H1 (cell line): ENCODE measurements at regions not wholly inside any gene's neighbourhood (a gene's known extent, or its start where the extent isn't known, plus 50 kb on each side); places are given as distances from the start of the nearest gene placed in this dataset.

Experiments
- CHD1 ChIP-seq: IDR thresholded peaks from 2 replicates; pipeline ENCODE4 v1.6.1; 2012; ENCODE audit warnings: low read depth, low read length, improper control_type of control experiment
- CREB1 ChIP-seq: IDR thresholded peaks from 2 replicates; pipeline ENCODE4 v1.6.1; 2012; ENCODE audit warnings: inconsistent platforms
- CTCF ChIP-seq, 3 experiments: IDR thresholded peaks; 1 replicate in 2 of 3; 2 replicates in 1 of 3; pipeline versions ENCODE4 v1.5.1 to v1.6.1; 2011; ENCODE audit warnings: low read length in 3 of 3, mild to moderate bottlenecking in 3 of 3, inconsistent platforms in 2 of 3, low read depth in 1 of 3, moderate library complexity in 1 of 3; ENCODE audit not compliant: insufficient read depth in 1 of 3; ENCODE audit errors: control extremely low read depth in 1 of 3
- EZH2 ChIP-seq: fragments of 200-600 bp; sonication (generic); IDR thresholded peaks from 2 replicates; pipeline ENCODE4 v1.7.1; 2012; ENCODE audit warnings: low read depth, mild to moderate bottlenecking, moderate library complexity, low read length, inconsistent platforms; ENCODE audit not compliant: severe bottlenecking
- JUN ChIP-seq: IDR thresholded peaks from 2 replicates; pipeline ENCODE4 v1.6.1; 2011; ENCODE audit warnings: low read depth, mild to moderate bottlenecking, improper control_type of control experiment, low read length
- KDM1A ChIP-seq: fragments of 200-600, 300-600 bp; sonication (generic); IDR thresholded peaks from 2 replicates; pipeline ENCODE4 v1.7.1; 2016; ENCODE audit warnings: mild to moderate bottlenecking, low read length, borderline replicate concordance
- POLR2A ChIP-seq, 2 experiments: IDR thresholded peaks; 1 replicate in 1 of 2; 2 replicates in 1 of 2; pipeline ENCODE4 v1.6.1; 2011; ENCODE audit warnings: low read depth in 2 of 2, low read length in 2 of 2, mild to moderate bottlenecking in 2 of 2; ENCODE audit errors: control extremely low read depth in 1 of 2
- POLR2AphosphoS5 ChIP-seq: IDR thresholded peaks from 2 replicates; pipeline ENCODE4 v1.6.1; 2011; ENCODE audit warnings: low read depth, low read length
- TAF1 ChIP-seq: IDR thresholded peaks from 2 replicates; pipeline ENCODE4 v1.6.1; 2011; ENCODE audit warnings: mild to moderate bottlenecking, low read depth, low read length
- TF ChIP-seq, protein P1 (sequence below): IDR thresholded peaks from 2 replicates; pipeline ENCODE4 v1.6.1; 2011; ENCODE audit warnings: low read length, improper control_type of control experiment

GRCh38 chr14:94690896-94691659 lies 78.8 kb downstream of the GSC start:
- TF ChIP-seq JUN (no peak), KDM1A (no peak), POLR2AphosphoS5 (no peak), CHD1 (no peak), CTCF (IDR thresholded peaks at IDR 0.05; ENCODE audit: control extremely low read depth in 1 of 3, insufficient read depth in 1 of 3, low read depth in 1 of 3, low read length in 3 of 3) (no peak), POLR2A (IDR thresholded peaks at IDR 0.05; ENCODE audit: control extremely low read depth in 1 of 2, low read depth in 2 of 2, low read length in 2 of 2) (no peak), EZH2 (no peak), CREB1 (no peak), TAF1 (no peak)
- TF ChIP-seq, protein P1, sequence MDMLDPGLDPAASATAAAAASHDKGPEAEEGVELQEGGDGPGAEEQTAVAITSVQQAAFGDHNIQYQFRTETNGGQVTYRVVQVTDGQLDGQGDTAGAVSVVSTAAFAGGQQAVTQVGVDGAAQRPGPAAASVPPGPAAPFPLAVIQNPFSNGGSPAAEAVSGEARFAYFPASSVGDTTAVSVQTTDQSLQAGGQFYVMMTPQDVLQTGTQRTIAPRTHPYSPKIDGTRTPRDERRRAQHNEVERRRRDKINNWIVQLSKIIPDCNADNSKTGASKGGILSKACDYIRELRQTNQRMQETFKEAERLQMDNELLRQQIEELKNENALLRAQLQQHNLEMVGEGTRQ, result no peak
